Smooth muscle cell (in vitro differentiated cells): ENCODE measurements at regions not wholly inside any gene's neighbourhood (a gene's known extent, or its start where the extent isn't known, plus 50 kb on each side); places are given as distances from the start of the nearest gene placed in this dataset.

Experiments
- DNase-seq: peaks from one replicate; lab custom pipeline; 2025; ENCODE audit not compliant: unreplicated experiment; lab: John Stamatoyannopoulos, UW
- H2AFZ ChIP-seq: fragments of 200-600 bp; sonication (generic); 2 replicates; pipeline ENCODE4 v1.6.0; 2016; ENCODE audit warnings: antibody characterized with exemption, low read depth, mild to moderate bottlenecking
- H3F3A ChIP-seq: fragments of 200-600 bp; sonication (generic); 2 replicates; pipeline ENCODE4 v1.6.0; 2017; ENCODE audit warnings: antibody characterized with exemption, low read depth
- H3K27ac ChIP-seq: fragments of 200-600 bp; sonication (generic); 2 replicates; pipeline ENCODE4 v1.5.1; 2016; ENCODE audit warnings: low read depth, mild to moderate bottlenecking
- H3K27me3 ChIP-seq: fragments of 200-600 bp; sonication (generic); 2 replicates; pipeline ENCODE4 v1.6.1; 2016; ENCODE audit warnings: low read depth, mild to moderate bottlenecking
- H3K36me3 ChIP-seq: fragments of 200-600 bp; sonication (generic); 2 replicates; pipeline ENCODE4 v1.5.1; 2016; ENCODE audit warnings: low read depth
- H3K4me1 ChIP-seq: fragments of 200-600 bp; sonication (generic); 2 replicates; pipeline ENCODE4 v1.5.1; 2016; ENCODE audit warnings: low read depth
- H3K4me2 ChIP-seq: fragments of 200-600 bp; sonication (generic); 2 replicates; pipeline ENCODE4 v1.6.0; 2016; ENCODE audit warnings: mild to moderate bottlenecking
- H3K4me3 ChIP-seq: fragments of 200-600 bp; sonication (generic); 2 replicates; pipeline ENCODE4 v1.5.1; 2016; ENCODE audit warnings: mild to moderate bottlenecking
- H3K79me2 ChIP-seq: fragments of 200-600 bp; sonication (generic); 2 replicates; pipeline ENCODE4 v1.6.0; 2016; ENCODE audit warnings: low read depth, mild to moderate bottlenecking
- H3K9ac ChIP-seq: fragments of 200-600 bp; sonication (generic); 2 replicates; pipeline ENCODE4 v1.6.0; 2016; ENCODE audit warnings: low read depth
- H3K9me3 ChIP-seq: fragments of 200-600 bp; sonication (generic); replicated peaks from 2 replicates; pipeline ENCODE4 v1.5.1; 2016; ENCODE audit warnings: low read depth
- H4K20me1 ChIP-seq: fragments of 200-600 bp; sonication (generic); 2 replicates; pipeline ENCODE4 v1.6.0; 2016; ENCODE audit warnings: low read depth
- WGBS: methylation state at CpG from one replicate; pipeline ENCODE4 v1.1.7; 2016; ENCODE audit warnings: low lambda C conversion rate; 5-methylcytosine and 5-hydroxymethylcytosine counted together
- TF ChIP-seq, protein P1 (sequence below): fragments of 200-600 bp; sonication (generic); IDR thresholded peaks from 2 replicates; pipeline ENCODE4 v1.5.1; 2017; ENCODE audit warnings: borderline replicate concordance, mild to moderate bottlenecking, antibody characterized with exemption; ENCODE audit not compliant: insufficient read depth, poor library complexity, severe bottlenecking

DNA sequence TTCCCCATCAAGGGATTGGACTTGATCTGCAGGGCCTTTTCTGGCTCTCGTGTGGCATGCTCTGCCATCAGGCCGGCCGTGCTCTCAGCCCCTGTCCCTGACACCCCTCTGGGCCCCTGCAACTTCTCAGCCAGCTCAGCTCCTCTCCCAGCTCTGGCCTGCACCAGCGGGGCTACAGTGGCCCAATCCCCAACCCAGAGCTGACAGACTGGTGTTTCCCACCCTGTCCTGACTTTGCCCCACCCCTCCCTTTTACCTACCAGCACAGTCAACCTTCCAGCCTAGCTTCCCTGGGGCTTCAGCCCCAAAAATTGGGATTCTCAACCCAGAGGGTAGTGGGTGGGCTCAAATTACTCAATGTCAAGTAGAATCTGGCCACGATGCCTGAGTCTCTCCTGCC is 149.3 kb downstream of the SYF2 start:
- WGBS, result 96% methylated on average over 5 of the region's 5 CpGs
- Histone ChIP-seq H3K4me2 (no peak overlapping the region), H3K27me3 (peaks cover 5% of the 10 kb centered on the region), H3K36me3 (no peaks in the 10 kb centered on the region), H3K9ac (no peak overlapping the region), H3K9me3 (no peaks in the 10 kb centered on the region), H3K27ac (no peak overlapping the region), H3F3A (no peaks in the 10 kb centered on the region), H2AFZ (no peak overlapping the region), H4K20me1 (no peaks in the 10 kb centered on the region), H3K4me1 (no peaks in the 10 kb centered on the region), H3K79me2 (no peaks in the 10 kb centered on the region), H3K4me3 (no peak overlapping the region)
- TF ChIP-seq, protein P1, sequence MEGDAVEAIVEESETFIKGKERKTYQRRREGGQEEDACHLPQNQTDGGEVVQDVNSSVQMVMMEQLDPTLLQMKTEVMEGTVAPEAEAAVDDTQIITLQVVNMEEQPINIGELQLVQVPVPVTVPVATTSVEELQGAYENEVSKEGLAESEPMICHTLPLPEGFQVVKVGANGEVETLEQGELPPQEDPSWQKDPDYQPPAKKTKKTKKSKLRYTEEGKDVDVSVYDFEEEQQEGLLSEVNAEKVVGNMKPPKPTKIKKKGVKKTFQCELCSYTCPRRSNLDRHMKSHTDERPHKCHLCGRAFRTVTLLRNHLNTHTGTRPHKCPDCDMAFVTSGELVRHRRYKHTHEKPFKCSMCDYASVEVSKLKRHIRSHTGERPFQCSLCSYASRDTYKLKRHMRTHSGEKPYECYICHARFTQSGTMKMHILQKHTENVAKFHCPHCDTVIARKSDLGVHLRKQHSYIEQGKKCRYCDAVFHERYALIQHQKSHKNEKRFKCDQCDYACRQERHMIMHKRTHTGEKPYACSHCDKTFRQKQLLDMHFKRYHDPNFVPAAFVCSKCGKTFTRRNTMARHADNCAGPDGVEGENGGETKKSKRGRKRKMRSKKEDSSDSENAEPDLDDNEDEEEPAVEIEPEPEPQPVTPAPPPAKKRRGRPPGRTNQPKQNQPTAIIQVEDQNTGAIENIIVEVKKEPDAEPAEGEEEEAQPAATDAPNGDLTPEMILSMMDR, result no peak
- no peak for DNase-seq

DNA sequence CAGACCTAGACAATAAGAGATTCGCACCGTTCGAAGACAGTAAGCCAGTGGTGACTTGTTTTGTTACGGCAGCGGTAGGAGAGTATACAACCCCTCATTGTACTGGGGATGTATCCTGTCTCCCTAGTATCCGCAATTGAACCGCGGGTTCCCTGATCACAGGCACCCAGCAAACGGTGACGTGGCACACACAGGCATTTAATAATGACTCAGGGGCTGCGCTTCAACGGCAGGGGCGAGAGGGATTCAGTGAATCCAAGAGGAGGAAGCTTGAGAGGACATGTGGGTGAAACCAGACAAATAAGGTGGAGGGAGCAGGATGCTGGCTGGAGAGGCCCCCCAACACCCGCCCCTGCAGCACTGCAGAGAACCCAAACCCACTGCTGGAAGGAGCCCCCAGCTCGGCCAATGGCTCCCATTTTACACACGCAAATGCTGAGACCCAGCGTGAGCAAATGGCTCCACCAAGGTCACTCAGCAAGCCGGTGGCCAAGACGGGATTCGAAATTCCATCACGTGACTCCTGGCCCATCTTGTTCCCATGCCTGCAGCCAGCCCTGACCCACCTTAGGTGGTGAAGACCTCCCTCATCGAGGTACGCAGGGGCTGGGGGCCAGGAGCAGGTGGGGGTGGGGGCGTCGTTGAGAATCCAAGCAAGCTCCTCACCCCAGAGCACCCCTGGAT is 149.9 kb downstream of the SYF2 start:
- H3K79me2 ChIP-seq, result no peaks in the 10 kb centered on the region
- no peak overlapping the region for H2AFZ ChIP-seq
- TF ChIP-seq, protein P1, result no peak
- no peaks in the 10 kb centered on the region for H4K20me1 ChIP-seq
- no peak overlapping the region for H3K27ac ChIP-seq
- WGBS, result 92% methylated on average over 25 of the region's 25 CpGs
- no peaks in the 10 kb centered on the region for H3K36me3 ChIP-seq
- no peak overlapping the region for H3K4me2 ChIP-seq
- no peak overlapping the region for H3K9ac ChIP-seq
- no peaks in the 10 kb centered on the region for H3F3A ChIP-seq
- H3K4me1 ChIP-seq, result no peaks in the 10 kb centered on the region
- H3K9me3 ChIP-seq, result peaks cover 3% of the 10 kb centered on the region
- H3K4me3 ChIP-seq, result no peak overlapping the region
- DNase-seq, result no peak
- peaks cover 5% of the 10 kb centered on the region for H3K27me3 ChIP-seq

DNA sequence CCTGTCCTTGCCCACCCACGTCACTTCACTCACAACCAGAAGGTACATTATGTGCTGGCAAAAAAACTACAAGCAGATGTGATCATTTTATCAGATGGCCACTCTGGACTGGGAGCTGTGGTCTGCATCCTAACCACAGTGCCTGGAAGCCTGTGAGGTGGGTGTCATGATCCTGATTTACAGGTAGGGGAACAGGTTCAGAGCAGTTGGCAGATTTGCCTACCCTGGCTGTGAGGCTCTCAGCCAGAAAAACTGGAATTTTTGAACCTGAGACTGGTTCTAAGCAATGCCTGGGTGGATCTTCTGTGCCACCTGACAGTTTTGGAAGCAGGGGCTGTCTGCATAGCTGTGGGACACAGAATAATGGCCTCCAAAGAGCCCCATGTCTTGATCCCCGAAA is 150.8 kb downstream of the SYF2 start:
- Histone ChIP-seq H3K4me1 (no peaks in the 10 kb centered on the region), H3K79me2 (no peaks in the 10 kb centered on the region), H3K27ac (no peak overlapping the region), H3K9me3 (peaks cover 3% of the 10 kb centered on the region), H3F3A (no peaks in the 10 kb centered on the region), H3K36me3 (no peaks in the 10 kb centered on the region), H2AFZ (no peak overlapping the region), H4K20me1 (no peaks in the 10 kb centered on the region), H3K27me3 (peaks cover 5% of the 10 kb centered on the region), H3K9ac (no peak overlapping the region), H3K4me3 (no peak overlapping the region), H3K4me2 (no peak overlapping the region)
- DNase-seq, result no peak
- WGBS, result 95% methylated on average over 2 of the region's 2 CpGs
- TF ChIP-seq, protein P1, result no peak
